Stimulated activated CD4-positive, alpha-beta T cell treated with anti-CD3 and anti-CD28 coated beads, Interleukin-2, amount 100 ng/mL, for 4 hours (primary cell): ENCODE measurements at regions not wholly inside any gene's neighbourhood (a gene's known extent, or its start where the extent isn't known, plus 50 kb on each side); places are given as distances from the start of the nearest gene placed in this dataset.

Source experiments
- DNase-seq: peaks from one replicate; pipeline ENCODE4 v3.0.0-alpha.2; 2020; ENCODE audit warnings: low read depth

- DNase-seq = no peak
These were observed 82.5 kb downstream of the CMPK2 start for GRCh38 chr2:6783238-6783614.

- no peak for DNase-seq
These were observed 81.4 kb downstream of the CMPK2 start for GRCh38 chr2:6784291-6784690.

- no peak for DNase-seq
These were observed 80.2 kb downstream of the CMPK2 start for GRCh38 chr2:6785493-6785892.

- no peak for DNase-seq
These were observed 78.3 kb downstream of the CMPK2 start for GRCh38 chr2:6787376-6787775.

- DNase-seq = no peak
These were observed 77.1 kb downstream of the CMPK2 start for GRCh38 chr2:6788614-6789013.

- DNase-seq = no peak
These were observed 76.1 kb downstream of the CMPK2 start for GRCh38 chr2:6789559-6790138.

- DNase-seq = no peak
These were observed 74.0 kb downstream of the CMPK2 start for GRCh38 chr2:6791682-6792081.

GRCh38 chr2:6792883-6793282 lies 72.8 kb downstream of the CMPK2 start:
- DNase-seq = no peak

- no peak for DNase-seq
These were observed 72.3 kb downstream of the CMPK2 start for GRCh38 chr2:6793371-6793770.

GRCh38 chr2:6793913-6794312 lies 71.8 kb downstream of the CMPK2 start:
- DNase-seq = no peak

GRCh38 chr2:6794448-6794847 lies 71.3 kb downstream of the CMPK2 start:
- DNase-seq = no peak
